ENCODE measurements at regions not wholly inside any gene's neighbourhood (a gene's known extent, or its start where the extent isn't known, plus 50 kb on each side); places are given as distances from the start of the nearest gene placed in this dataset.

GRCh38 chr14:87457720-87458119 is 535.3 kb downstream of the GALC start:
- TF ChIP-seq CTCF (IDR thresholded peaks at IDR 0.05), result no peak
- no peak for TF ChIP-seq POLR2A (IDR thresholded peaks at IDR 0.05)

All from right lobe of liver (tissue), 4 donors.